HEK293 (cell line): ENCODE measurements at regions not wholly inside any gene's neighbourhood (a gene's known extent, or its start where the extent isn't known, plus 50 kb on each side); places are given as distances from the start of the nearest gene placed in this dataset.

Source experiments
- CTCF ChIA-PET: fragments of 350-600 bp; formaldehyde crosslinking; extraction: SDS; loops from one replicate; lab custom pipeline; 2021; ENCODE audit warnings: antibody characterized with exemption; lab: Yijun Ruan, JAX
- POLR2A ChIA-PET: fragments of 300-600 bp; formaldehyde crosslinking; extraction: SDS; loops from one replicate; lab custom pipeline; 2020; ENCODE audit warnings: antibody characterized with exemption, inconsistent platforms; lab: Yijun Ruan, JAX
- H3K27ac ChIP-seq: fragments of 200-500 bp; sonication (Bioruptor generic); 2 replicates; pipeline ENCODE4 v1.5.1; 2014; ENCODE audit warnings: low read depth, low read length, control low read depth, inconsistent platforms; ENCODE audit errors: extremely low read depth
- H3K36me3 ChIP-seq, 2 experiments: fragments of 200-500 bp in 1 of 2; sonication (Bioruptor generic) in 1 of 2; 1 replicate in 1 of 2; 2 replicates in 1 of 2; pipeline ENCODE4 v1.5.1; 2014 to 2017; ENCODE audit warnings: inconsistent platforms in 2 of 2, low read length in 2 of 2; ENCODE audit not compliant: control insufficient read depth in 2 of 2, insufficient read depth in 1 of 2
- H3K4me1 ChIP-seq: fragments of 200-500 bp; sonication (Bioruptor generic); 2 replicates; pipeline ENCODE4 v1.5.1; 2014; ENCODE audit warnings: mild to moderate bottlenecking, low read length, inconsistent platforms; ENCODE audit not compliant: control insufficient read depth, insufficient read depth
- H3K4me3 ChIP-seq: 2 replicates; pipeline ENCODE4 v1.5.1; 2011; ENCODE audit warnings: low read depth, mild to moderate bottlenecking, control low read depth, low read length, moderate library complexity
- H3K9me3 ChIP-seq: fragments of 200-500 bp; sonication (Bioruptor generic); 2 replicates; pipeline ENCODE4 v1.5.1; 2014; ENCODE audit warnings: low read depth, low read length, inconsistent platforms; ENCODE audit not compliant: control insufficient read depth, insufficient read depth
- BCL11B ChIP-seq: fragments of 450-650 bp; formaldehyde crosslinking; IDR thresholded peaks from 2 replicates; pipeline ENCODE4 v1.5.1; 2016; ENCODE audit warnings: low read depth, missing biosample characterization, missing genetic modification characterization
- HOXC10 ChIP-seq: sonication (generic); formaldehyde crosslinking; IDR thresholded peaks from 2 replicates; pipeline ENCODE4 v1.8.1; 2023; ENCODE audit warnings: mild to moderate bottlenecking, missing genetic modification reagents
- KLF8 ChIP-seq: fragments of 450-650 bp; formaldehyde crosslinking; IDR thresholded peaks from 2 replicates; pipeline ENCODE4 v1.5.1; 2016; ENCODE audit warnings: missing biosample characterization, missing genetic modification characterization
- OSR2 ChIP-seq: fragments of 450-650 bp; formaldehyde crosslinking; IDR thresholded peaks from 2 replicates; pipeline ENCODE4 v1.5.1; 2016; ENCODE audit warnings: missing biosample characterization, missing genetic modification characterization
- PBX3 ChIP-seq: sonication (generic); formaldehyde crosslinking; IDR thresholded peaks from 2 replicates; pipeline ENCODE4 v1.8.1; 2022; ENCODE audit warnings: mild to moderate bottlenecking, moderate library complexity, missing genetic modification reagents
- PRDM1 ChIP-seq: fragments of 450-650 bp; formaldehyde crosslinking; IDR thresholded peaks from 2 replicates; pipeline ENCODE4; 2016; ENCODE audit warnings: missing biosample characterization, missing genetic modification characterization
- PRDM4 ChIP-seq: fragments of 450-650 bp; formaldehyde crosslinking; IDR thresholded peaks from 2 replicates; pipeline ENCODE4 v1.5.1; 2017; ENCODE audit warnings: missing biosample characterization, missing genetic modification characterization
- RBAK ChIP-seq: fragments of 450-650 bp; formaldehyde crosslinking; IDR thresholded peaks from 2 replicates; pipeline ENCODE4 v1.5.1; 2016; ENCODE audit warnings: missing biosample characterization, missing genetic modification characterization
- SCRT2 ChIP-seq: fragments of 450-650 bp; formaldehyde crosslinking; IDR thresholded peaks from 2 replicates; pipeline ENCODE4 v1.5.1; 2016; ENCODE audit warnings: missing biosample characterization, missing genetic modification characterization
- TRIM28 ChIP-seq: IDR thresholded peaks from 2 replicates; pipeline ENCODE4 v1.6.1; 2011; ENCODE audit warnings: low read length, control low read depth, borderline replicate concordance
- TSHZ1 ChIP-seq: fragments of 450-650 bp; formaldehyde crosslinking; IDR thresholded peaks from 2 replicates; pipeline ENCODE4 v1.5.1; 2016; ENCODE audit warnings: missing biosample characterization, missing genetic modification characterization, borderline replicate concordance
- ZNF114 ChIP-seq: fragments of 450-650 bp; formaldehyde crosslinking; IDR thresholded peaks from 2 replicates; pipeline ENCODE4 v1.5.0; 2017; ENCODE audit warnings: missing biosample characterization, missing genetic modification characterization
- ZNF132 ChIP-seq: fragments of 450-650 bp; formaldehyde crosslinking; IDR thresholded peaks from 2 replicates; pipeline ENCODE4 v1.5.1; 2017; ENCODE audit warnings: missing biosample characterization, missing genetic modification characterization, borderline replicate concordance
- ZNF184 ChIP-seq: fragments of 450-650 bp; IDR thresholded peaks from 2 replicates; pipeline ENCODE4 v1.5.1; 2018; ENCODE audit warnings: missing biosample characterization, mild to moderate bottlenecking, missing genetic modification characterization
- ZNF214 ChIP-seq: fragments of 450-650 bp; formaldehyde crosslinking; IDR thresholded peaks from 2 replicates; pipeline ENCODE4 v1.5.1; 2017; ENCODE audit warnings: missing biosample characterization, mild to moderate bottlenecking, missing genetic modification characterization, borderline replicate concordance
- ZNF239 ChIP-seq: fragments of 450-650 bp; formaldehyde crosslinking; IDR thresholded peaks from 2 replicates; pipeline ENCODE4 v1.5.1; 2016; ENCODE audit warnings: missing biosample characterization, missing genetic modification characterization
- ZNF266 ChIP-seq: fragments of 450-650 bp; formaldehyde crosslinking; IDR thresholded peaks from 2 replicates; pipeline ENCODE4 v1.5.1; 2016; ENCODE audit warnings: missing biosample characterization, missing genetic modification characterization, low read depth
- ZNF274 ChIP-seq, 2 experiments: fragments of 200-500 bp in 1 of 2; fragments of 450-650 bp in 1 of 2; sonication (Bioruptor generic) in 1 of 2; formaldehyde crosslinking in 1 of 2; IDR thresholded peaks; 2 replicates each; pipeline versions ENCODE4 v1.5.1 to v1.6.1; 2014 to 2016; ENCODE audit warnings: borderline replicate concordance in 1 of 2, inconsistent platforms in 1 of 2, low read length in 1 of 2, missing biosample characterization in 1 of 2, missing genetic modification characterization in 1 of 2
- ZNF394 ChIP-seq: fragments of 450-650 bp; formaldehyde crosslinking; IDR thresholded peaks from 2 replicates; pipeline ENCODE4 v1.5.1; 2016; ENCODE audit warnings: missing biosample characterization, missing genetic modification characterization, mild to moderate bottlenecking, moderate library complexity, borderline replicate concordance
- ZNF398 ChIP-seq: fragments of 450-650 bp; formaldehyde crosslinking; IDR thresholded peaks from 2 replicates; pipeline ENCODE4 v1.5.1; 2017; ENCODE audit warnings: missing biosample characterization, missing genetic modification characterization
- ZNF404 ChIP-seq: fragments of 450-650 bp; formaldehyde crosslinking; IDR thresholded peaks from 2 replicates; pipeline ENCODE4 v1.5.1; 2017; ENCODE audit warnings: missing biosample characterization, missing genetic modification characterization
- ZNF449 ChIP-seq: fragments of 450-650 bp; formaldehyde crosslinking; IDR thresholded peaks from 2 replicates; pipeline ENCODE4 v1.5.1; 2017; ENCODE audit warnings: missing biosample characterization, mild to moderate bottlenecking, missing genetic modification characterization, moderate library complexity
- ZNF514 ChIP-seq: fragments of 450-650 bp; formaldehyde crosslinking; IDR thresholded peaks from 2 replicates; pipeline ENCODE4 v1.5.1; 2016; ENCODE audit warnings: missing biosample characterization, missing genetic modification characterization
- ZNF549 ChIP-seq: fragments of 450-650 bp; IDR thresholded peaks from 2 replicates; pipeline ENCODE4 v1.5.1; 2018; ENCODE audit warnings: missing biosample characterization, missing genetic modification characterization, mild to moderate bottlenecking, inconsistent platforms, moderate library complexity
- ZNF621 ChIP-seq: fragments of 450-650 bp; formaldehyde crosslinking; IDR thresholded peaks from 2 replicates; pipeline ENCODE4 v1.5.1; 2017; ENCODE audit warnings: missing biosample characterization, missing genetic modification characterization
- ZSCAN16 ChIP-seq: fragments of 450-650 bp; formaldehyde crosslinking; IDR thresholded peaks from 2 replicates; pipeline ENCODE4 v1.5.1; 2016; ENCODE audit warnings: missing biosample characterization, missing genetic modification characterization

- CTCF ChIA-PET: no interaction called here
- Histone ChIP-seq H3K27ac (no peak overlapping the region), H3K36me3 (no peaks in the 10 kb centered on the region), H3K4me3 (no peak overlapping the region), H3K9me3 (no peaks in the 10 kb centered on the region), H3K4me1 (no peaks in the 10 kb centered on the region)
- POLR2A ChIA-PET: no interaction called here
- TF ChIP-seq ZNF394 (tag by site-specific recombination): no peak
- no peak for TF ChIP-seq ZNF239
- TF ChIP-seq PRDM4 (tag by site-specific recombination): no peak
- TF ChIP-seq ZNF398 (tag by site-specific recombination): no peak
- TF ChIP-seq KLF8 (tag by site-specific recombination): no peak
- no peak for TF ChIP-seq ZNF514
- no peak for TF ChIP-seq HOXC10 (CRISPR knock-in tag)
- no peak for TF ChIP-seq ZNF266
- no peak for TF ChIP-seq ZNF114 (tag by site-specific recombination)
- TF ChIP-seq ZNF621 (tag by site-specific recombination): no peak
- no peak for TF ChIP-seq BCL11B (tag by site-specific recombination)
- TF ChIP-seq TSHZ1 (tag by site-specific recombination): no peak
- no peak for TF ChIP-seq PBX3 (CRISPR knock-in tag)
- TF ChIP-seq ZSCAN16: no peak
Observed at GRCh38 chr5:138677782-138678181, 75.4 kb upstream of the CTNNA1 start.

GRCh38 chr5:138676556-138677193 lies 76.5 kb upstream of the CTNNA1 start:
- no peaks in the 10 kb centered on the region for H3K36me3 ChIP-seq
- no peaks in the 10 kb centered on the region for H3K4me1 ChIP-seq
- no peaks in the 10 kb centered on the region for H3K9me3 ChIP-seq
- ChIA-PET POLR2A (no interaction called here), CTCF (interaction anchor here (0.5 to 0.6 kb wide), 2 partner anchors 10 to 110 kb away, joined by 4 to 5 read pairs; no protein-coding TSS in a partner anchor)
- no peak overlapping the region for H3K27ac ChIP-seq
- no peak overlapping the region for H3K4me3 ChIP-seq
- TF ChIP-seq ZNF549 (tag by site-specific recombination) (no peak), ZNF184 (tag by site-specific recombination) (no peak), ZNF449 (tag by site-specific recombination) (no peak), ZNF404 (tag by site-specific recombination) (no peak), ZNF132 (no peak), TRIM28 (no peak), PRDM1 (tag by site-specific recombination) (no peak), RBAK (tag by site-specific recombination) (no peak), ZNF274 (IDR thresholded peaks at IDR 0.05; ENCODE audit: low read length) (no peak), ZNF274 (tag by site-specific recombination; IDR thresholded peaks at IDR 0.05; ENCODE audit: borderline replicate concordance) (no peak), ZNF214 (tag by site-specific recombination) (no peak), OSR2 (tag by site-specific recombination) (no peak), SCRT2 (tag by site-specific recombination) (no peak)
